ENCODE measurements at regions not wholly inside any gene's neighbourhood (a gene's known extent, or its start where the extent isn't known, plus 50 kb on each side); places are given as distances from the start of the nearest gene placed in this dataset.

- 0% methylated on average over 1 of the region's 1 CpG for WGBS (ENCODE audit: insufficient coverage, low coverage, missing lambda C conversion rate)
- ChIA-PET POLR2A (no interaction called here), CTCF (ENCODE audit: low intra/inter-chr PET ratio) (no interaction called here)
- Histone ChIP-seq H3K4me1 (replicated peaks in 1 of 2; ENCODE audit: control insufficient read depth in 2 of 2, insufficient read depth in 2 of 2, low read length in 2 of 2) (no peaks in the 10 kb centered on the region), H3K27ac (ENCODE audit: extremely low read depth, low read depth, low read length) (no peak overlapping the region), H4K20me1 (replicated peaks; ENCODE audit: control insufficient read depth, insufficient read depth, low read length) (no peaks in the 10 kb centered on the region), H3K4me3 (no peak overlapping the region), H3K9me1 (ENCODE audit: control insufficient read depth, insufficient read depth, low read length) (no peaks in the 10 kb centered on the region), H2AFZ (ENCODE audit: low read depth, low read length) (no peak overlapping the region), H3K4me2 (ENCODE audit: insufficient read depth, low read length) (no peak overlapping the region), H3K9ac (ENCODE audit: insufficient read depth in 1 of 2, low read depth in 2 of 2, low read length in 2 of 2) (no peak overlapping the region), H3K9me3 (replicated peaks; ENCODE audit: control insufficient read depth, insufficient read depth, low read depth, low read length) (no peaks in the 10 kb centered on the region), H3K36me3 (ENCODE audit: control insufficient read depth, insufficient read depth, low read length) (no peaks in the 10 kb centered on the region), H3K79me2 (ENCODE audit: control insufficient read depth, insufficient read depth, low read length) (no peaks in the 10 kb centered on the region), H3K27me3 (ENCODE audit: control insufficient read depth in 2 of 2, insufficient read depth in 2 of 2, low read length in 2 of 2) (no peaks in the 10 kb centered on the region)
- no peak for DNase-seq (ENCODE audit: extremely low read depth in 1 of 4, low spot score in 3 of 4)
- FAIRE-seq: no peak
- TF ChIP-seq ELF1 (tag; IDR thresholded peaks at IDR 0.05): no peak
- no peak for TF ChIP-seq FOXA1 (IDR thresholded peaks at IDR 0.05; ENCODE audit: borderline replicate concordance)
- TF ChIP-seq SRSF7 (optimal IDR thresholded peaks at IDR 0.05; ENCODE audit: low read depth, low read length): no peak
- no peak for TF ChIP-seq ZNF274 (IDR thresholded peaks at IDR 0.05; ENCODE audit: borderline replicate concordance, low read depth, low read length)
- TF ChIP-seq ZNF780A (CRISPR knock-in tag; IDR thresholded peaks at IDR 0.05): no peak
- no peak for TF ChIP-seq ATF4 (CRISPR knock-in tag; IDR thresholded peaks at IDR 0.05)
- TF ChIP-seq ZNF644 (tag; IDR thresholded peaks at IDR 0.05; ENCODE audit: low read depth): no peak
- no peak for TF ChIP-seq KLF13 (tag; IDR thresholded peaks at IDR 0.05; ENCODE audit: borderline replicate concordance, low read depth)
- no peak for TF ChIP-seq CHCHD3 (CRISPR knock-in tag; IDR thresholded peaks at IDR 0.05)
- TF ChIP-seq PRPF4 (IDR thresholded peaks at IDR 0.05; ENCODE audit: insufficient read depth, low read depth, low read length, poor library complexity, severe bottlenecking): no peak
- no peak for TF ChIP-seq ZNF395 (CRISPR knock-in tag; IDR thresholded peaks at IDR 0.05)
- TF ChIP-seq KDM4B (IDR thresholded peaks at IDR 0.05; ENCODE audit: borderline replicate concordance in 2 of 2, low read depth in 1 of 2): no peak
- TF ChIP-seq DACH1 (IDR thresholded peaks at IDR 0.05; ENCODE audit: partially characterized antibody): no peak
- no peak for TF ChIP-seq POLR2H (tag; IDR thresholded peaks at IDR 0.05; ENCODE audit: low read depth)
- TF ChIP-seq ZNF512 (tag; IDR thresholded peaks at IDR 0.05): no peak
- no peak for TF ChIP-seq ZNF3 (CRISPR knock-in tag; IDR thresholded peaks at IDR 0.05)
- no peak for TF ChIP-seq ZFX (CRISPR knock-in tag; IDR thresholded peaks at IDR 0.05)
- TF ChIP-seq ZBTB8A (IDR thresholded peaks at IDR 0.05; ENCODE audit: partially characterized antibody): no peak
- intact Hi-C loops (cut with micrococcal nuclease) (no loop called here), in situ Hi-C loops (cut with MboI) (no loop called here)
- no peak for ATAC-seq
- BruUV-seq (replicated peaks): no TSS peak
Observed at GRCh38 chr1:193366764-193367507, 180.5 kb upstream of the B3GALT2 start.

All from K562 (cell line).